ENCODE measurements at regions not wholly inside any gene's neighbourhood (a gene's known extent, or its start where the extent isn't known, plus 50 kb on each side); places are given as distances from the start of the nearest gene placed in this dataset.
A peak's percentile ranks its signal among the peaks of the same experiment; 100 is the strongest.
"Not testable (repeated sequence)": the region's sequence is repeated elsewhere in the genome, so short reads cannot be mapped to it uniquely, and the experiment has no call there.

GRCh38 chr6:168369786-168370185, 50.2 kb upstream of the DACT2 start:
- DNase-seq = no peak

DNA sequence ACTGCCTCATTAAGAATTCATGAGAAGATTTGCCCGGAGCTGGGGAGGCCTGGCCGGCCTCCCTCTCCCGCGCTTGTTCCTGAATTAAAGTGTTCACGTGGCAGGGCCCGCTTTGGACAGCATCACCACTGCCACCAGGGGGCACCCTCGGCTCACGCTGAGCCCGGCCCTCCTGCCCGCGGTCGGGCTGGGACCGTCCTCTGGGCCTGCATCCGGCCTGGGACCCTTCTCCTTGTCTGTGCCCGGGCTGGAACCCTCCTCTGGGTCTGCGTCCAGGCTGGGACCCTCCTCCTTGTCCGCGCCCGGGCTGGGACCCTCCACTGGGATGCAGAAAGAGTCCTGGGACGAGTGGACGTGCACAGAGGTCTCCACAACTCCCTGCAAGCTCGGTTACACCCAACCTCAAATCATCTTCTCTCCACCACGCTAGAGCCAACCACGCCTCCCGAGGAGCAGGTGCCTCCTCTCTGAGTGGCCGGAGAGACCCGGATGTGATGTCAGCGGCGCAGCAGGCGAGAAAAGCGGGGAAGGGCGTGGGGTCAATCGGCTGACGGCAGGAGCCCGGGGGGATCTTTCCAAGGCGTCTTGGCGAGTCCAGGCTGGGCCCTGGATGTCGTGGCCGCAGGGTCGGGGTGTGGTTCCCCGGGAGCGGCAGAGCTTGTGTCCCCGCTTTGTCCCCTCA, 50.9 kb upstream of the DACT2 start:
- DNase-seq = peak; percentile 14

- no peak for DNase-seq
These were observed 51.6 kb upstream of the DACT2 start for GRCh38 chr6:168371185-168371584.

DNA sequence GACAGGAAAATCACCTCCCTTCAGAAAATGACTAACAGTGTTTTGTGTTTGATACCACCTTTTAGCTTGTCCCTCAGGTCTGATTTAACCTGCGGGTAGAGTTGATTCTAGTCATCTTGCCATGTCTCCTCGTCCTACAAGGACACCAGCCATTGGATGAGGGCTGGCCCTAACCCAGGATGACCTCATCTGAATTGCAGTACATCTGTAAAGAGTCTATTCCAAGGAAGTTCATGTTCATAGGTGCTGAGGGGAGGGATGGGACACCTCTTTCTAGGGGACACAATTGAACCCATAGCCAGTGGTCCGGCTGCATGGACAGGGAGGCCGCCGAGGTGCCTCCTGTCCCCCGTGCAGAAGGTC, 52.0 kb upstream of the DACT2 start:
- no peak for DNase-seq

- no peak for DNase-seq
These were observed 52.6 kb upstream of the DACT2 start for GRCh38 chr6:168371981-168372711.

- DNase-seq = no peak
These were observed 53.3 kb upstream of the DACT2 start for GRCh38 chr6:168372889-168373288.

DNA sequence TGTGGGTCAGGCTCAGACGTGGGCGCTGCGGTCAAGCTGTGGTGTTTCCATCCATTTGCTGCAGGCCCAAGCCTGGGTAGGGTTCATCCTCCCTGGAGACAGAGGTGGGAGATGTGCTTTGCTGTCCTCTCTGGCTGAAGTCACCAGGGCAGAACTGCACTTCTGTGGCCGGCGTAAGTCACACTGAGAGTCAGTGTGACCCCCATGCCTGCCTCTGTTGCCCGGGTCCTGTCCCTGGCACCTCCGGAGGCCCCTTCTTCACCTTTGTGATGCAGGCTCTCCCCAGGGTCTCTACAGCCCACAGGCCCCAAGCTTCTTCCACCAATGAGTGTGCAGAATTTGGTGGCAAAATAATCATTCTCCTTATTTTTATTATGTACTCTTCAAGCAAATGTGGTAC, 53.8 kb upstream of the DACT2 start:
- DNase-seq = no peak

- no peak for DNase-seq
These were observed 54.5 kb upstream of the DACT2 start for GRCh38 chr6:168374051-168374502.

DNA sequence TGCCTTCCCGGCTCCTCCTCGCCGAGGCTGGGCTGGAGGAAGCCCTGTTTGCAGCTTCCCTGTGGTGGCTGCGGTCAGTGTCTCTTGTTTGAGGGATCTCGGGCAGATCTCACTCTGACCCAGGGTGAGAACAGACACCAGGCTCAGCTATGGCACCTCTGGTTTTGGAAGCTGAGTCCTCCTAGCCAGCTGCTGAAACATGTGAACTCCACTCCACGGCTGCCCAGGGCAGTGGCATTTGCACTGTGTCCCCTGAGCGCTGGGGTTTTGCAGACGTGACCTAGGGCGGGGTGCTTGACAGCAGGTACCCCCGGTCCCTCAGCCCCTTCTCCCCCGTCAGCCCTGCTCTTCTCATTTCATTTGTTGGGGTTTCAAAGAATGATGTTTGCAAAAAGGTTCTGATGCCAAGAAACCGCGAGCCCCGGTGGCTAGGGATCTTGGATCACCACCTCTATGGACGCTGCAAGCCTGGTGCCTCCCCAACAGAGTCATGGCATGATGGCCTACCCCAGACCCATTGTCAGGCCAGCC, 55.0 kb upstream of the DACT2 start:
- DNase-seq = no peak

- DNase-seq = no peak
These were observed 56.5 kb upstream of the DACT2 start for GRCh38 chr6:168376120-168376519.

DNA sequence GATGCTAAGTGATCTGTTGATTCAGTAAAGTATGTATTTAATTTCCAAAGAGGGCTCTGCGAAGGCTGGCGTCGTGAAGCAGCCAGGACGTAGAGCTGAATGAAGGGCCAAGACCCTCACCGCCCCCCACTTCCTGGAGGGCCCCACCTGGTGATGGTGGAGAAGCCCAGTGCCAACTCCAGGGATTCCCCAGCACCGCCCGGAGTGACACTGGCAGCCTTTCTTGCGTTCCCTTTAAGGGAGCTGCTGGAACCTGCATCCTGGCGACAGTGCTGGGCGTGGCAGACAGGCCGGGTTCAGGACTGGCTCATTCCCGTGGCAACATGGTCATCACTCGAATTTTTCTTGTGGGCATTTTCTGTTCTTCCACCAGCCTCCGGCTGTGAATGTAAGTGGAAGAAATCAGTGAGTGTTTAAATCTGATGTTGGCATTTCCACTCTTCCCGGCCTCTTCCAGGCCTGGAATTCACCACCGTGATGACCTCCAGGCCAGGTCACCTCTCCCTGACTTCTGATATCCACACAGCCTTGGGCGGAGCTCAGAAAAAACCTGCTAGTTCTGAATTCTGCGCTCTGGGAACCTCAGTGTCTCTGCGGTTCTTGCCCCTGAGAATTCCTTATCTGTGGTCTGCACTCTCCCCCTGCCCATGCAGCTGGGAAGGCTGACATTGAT, 57.4 kb upstream of the DACT2 start:
- no peak for DNase-seq

DNA sequence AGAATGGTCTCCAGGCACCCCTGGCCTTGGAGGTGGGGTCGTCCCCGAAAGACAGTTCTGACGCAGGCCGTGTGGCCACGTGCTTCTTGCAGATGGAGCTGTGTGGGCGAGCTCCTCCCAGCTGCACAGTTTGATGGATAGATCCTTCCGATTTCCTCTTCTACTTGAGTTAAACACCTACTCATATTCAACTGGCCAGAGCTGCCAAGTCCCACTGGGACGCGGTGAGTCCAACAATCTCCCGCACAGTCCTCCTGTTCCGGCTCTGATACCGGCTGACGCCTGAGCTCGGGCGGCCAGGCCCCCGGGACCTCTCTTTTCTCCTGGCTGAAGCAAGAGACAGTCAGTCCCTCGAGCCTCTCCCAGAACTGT, 57.9 kb upstream of the DACT2 start:
- DNase-seq = no peak

DNA sequence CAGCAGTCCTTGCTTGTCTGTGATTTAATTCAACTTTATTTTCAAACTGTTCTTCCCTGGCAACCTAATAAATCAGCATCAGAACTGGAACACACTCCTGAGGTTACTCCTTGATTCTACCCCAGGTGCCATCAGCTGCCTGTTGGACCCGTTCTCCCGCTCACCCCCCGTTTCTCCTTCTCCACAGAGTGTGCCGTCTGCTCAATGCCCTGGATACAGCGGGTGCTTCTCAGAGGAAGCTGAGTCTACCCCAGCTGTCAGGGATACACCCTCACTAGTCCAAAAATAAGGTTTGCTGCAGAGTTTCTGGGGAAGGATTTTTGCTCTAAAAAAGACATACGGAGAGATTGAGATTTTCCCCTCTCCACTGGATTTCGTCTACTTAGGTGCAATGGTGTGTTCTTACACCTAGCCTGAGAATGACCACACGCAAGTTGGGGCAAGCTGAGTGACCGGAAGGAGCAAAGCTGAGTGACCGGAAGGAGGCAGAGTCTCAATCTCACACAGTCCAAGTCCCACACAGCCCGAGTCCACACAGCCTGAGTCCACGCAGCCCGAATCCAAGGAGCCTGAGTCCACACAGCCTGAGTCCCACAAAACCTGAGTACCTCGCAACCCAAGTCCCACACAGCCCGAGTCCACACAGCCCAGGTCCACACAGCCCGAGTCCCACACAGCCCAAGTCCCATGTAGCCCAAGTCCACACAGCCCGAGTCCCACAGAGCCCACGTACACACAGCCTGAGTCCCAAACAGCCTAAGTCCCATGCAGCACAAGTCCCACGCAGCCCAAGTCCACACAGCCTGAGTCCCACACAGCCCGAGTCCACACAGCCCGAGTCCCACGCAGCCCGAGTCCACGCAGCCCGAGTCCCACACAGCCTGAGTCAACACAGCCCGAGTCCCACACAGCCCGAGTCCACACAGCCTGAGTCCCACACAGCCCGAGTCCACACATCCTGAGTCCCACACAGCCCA, 58.6 kb upstream of the DACT2 start:
- no peak for DNase-seq

DNA sequence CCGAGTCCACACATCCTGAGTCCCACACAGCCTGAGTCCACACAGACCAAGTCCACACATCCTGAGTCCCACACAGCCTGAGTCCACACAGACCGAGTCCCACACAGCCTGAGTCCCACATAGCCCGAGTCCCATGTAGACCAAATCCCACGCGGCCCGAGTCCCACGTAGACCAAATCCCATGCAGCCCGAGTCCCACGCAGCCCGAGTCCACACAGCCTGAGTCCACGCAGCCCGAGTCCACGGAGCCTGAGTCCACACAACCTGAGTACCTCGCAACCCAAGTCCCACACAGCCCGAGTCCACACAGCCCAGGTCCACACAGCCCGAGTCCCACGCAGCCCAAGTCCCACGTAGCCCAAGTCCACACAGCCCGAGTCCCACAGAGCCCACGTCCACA, 60.0 kb upstream of the DACT2 start:
- DNase-seq = not testable (repeated sequence)

DNA sequence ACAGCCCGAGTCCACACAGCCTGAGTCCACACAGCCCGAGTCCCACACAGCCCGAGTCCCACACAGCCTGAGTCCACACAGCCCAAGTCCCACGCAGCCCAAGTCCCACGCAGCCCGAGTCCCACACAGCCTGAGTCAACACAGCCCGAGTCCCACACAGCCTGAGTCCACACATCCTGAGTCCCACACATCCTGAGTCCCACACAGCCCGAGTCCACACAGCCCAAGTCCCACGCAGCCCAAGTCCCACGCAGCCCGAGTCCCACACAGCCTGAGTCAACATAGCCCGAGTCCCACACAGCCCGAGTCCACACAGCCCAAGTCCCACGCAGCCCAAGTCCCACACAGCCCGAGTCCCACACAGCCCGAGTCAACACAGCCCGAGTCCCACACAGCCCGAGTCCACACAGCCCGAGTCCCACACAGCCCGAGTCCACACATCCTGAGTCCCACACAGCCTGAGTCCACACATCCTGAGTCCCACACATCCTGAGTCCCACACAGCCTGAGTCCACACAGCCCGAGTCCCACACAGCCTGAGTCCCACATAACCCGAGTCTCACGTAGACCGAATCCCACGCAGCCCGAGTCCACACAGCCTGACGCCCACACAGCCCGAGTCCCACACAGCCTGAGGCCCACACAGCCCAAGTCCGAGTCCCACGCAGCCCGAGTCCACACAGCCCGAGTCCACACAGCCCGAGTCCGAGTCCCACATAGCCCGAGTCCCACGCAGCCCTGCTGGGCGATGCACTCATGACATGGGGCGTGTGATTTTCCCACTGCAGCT, 60.6 kb upstream of the SMOC2 start:
- DNase-seq = not testable (repeated sequence)

DNA sequence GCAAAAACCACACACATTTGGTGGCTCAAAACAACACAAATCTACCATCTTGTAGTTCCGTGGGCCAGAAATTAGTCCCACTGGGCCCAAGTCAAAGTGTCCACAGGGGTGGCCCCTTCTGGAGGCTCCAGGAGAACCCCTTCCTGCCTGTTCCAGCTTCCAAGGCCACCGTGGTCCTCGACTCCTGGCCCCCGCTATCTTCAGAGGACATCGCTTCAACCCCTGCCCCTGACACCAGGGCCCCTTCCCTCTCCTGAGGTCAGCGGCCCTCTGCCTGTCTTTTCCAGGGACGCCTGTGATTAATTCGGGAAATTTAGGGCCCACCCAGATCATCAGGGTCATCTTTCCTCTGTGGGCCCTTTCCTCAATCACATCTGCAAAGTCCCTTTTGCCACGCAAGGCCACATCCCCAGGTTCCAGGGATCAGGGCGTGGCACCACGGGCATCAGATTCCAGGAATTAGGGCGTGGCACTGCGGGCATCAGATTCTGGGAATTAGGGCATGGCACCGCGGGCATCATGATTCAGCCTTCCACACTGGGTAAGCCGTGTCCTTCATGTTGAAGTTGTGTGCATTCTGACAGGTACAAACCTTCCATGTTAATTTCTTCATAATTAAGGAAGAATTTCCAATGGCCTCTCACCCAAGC, 59.9 kb upstream of the SMOC2 start:
- DNase-seq = no peak

DNA sequence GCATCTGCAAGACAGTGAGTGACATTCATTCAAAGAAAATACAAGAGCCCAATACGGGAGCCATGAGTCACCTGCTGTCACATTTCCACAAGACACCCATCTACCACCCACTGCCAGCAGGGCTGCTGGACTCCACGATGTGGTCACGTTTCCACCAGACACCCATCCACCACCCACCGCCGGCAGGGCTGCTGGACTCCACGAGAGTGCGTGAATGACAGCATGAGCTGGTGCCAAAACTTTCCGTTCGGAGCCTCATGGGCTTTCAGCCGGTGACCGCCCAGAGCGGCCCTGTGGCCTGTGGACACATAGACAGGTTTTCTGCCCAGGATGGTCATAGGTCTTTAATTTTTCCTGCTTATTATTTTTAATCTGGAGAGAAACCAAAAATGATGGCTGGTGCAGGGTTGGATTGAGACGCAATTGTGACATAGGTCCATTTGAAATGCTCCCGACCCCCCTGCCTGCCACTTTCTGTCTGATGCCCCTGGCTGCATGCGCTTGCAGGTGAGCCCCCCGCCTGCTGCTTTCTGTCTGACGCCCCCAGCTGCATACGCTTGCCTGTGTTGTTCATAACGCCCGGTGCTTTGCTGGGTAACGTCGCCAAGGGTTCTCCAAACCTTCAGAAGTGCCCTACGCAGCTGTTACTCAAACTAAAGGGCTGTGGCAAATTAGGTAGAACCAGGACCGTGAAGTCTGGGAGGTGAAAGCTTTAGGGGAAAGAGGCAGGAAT, 59.1 kb upstream of the SMOC2 start:
- no peak for DNase-seq

DNA sequence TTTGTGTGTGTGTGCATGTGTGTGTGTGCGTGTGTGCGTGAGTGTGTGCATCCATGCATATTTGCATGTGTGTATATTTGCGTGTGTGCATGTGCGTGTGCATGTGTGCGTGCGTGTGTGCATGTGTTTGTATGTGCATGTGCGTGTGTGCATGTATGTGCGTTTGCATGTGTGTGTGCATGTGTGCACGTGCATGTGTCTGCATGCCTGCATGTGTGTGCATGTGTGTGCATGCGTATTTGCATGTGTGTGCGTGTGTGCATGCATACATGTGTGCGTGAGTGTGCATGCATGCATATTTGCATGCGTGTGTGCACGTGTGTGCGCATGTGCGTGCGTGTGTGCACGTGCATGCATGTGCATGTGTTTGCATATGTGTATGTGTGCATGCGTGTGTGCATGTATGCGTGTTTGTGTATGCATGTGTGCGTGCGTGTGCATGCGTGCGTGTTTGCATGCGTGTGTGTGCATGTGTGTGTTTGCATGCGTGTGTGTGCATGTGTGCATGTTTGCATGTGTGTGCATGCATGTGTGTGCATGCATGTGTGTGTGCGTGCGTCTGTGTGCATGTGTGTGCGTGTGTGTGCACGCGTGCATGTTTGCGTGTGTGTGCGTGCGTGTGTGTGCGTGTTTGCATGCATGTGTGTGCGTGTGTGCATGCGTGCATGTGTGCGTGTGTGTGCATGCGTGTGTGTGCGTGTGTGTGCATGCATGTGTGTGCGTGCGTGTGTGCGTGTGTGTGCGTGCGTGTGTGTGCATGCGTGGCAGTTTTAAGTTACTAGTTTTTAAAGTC, 57.7 kb upstream of the SMOC2 start:
- no peak for DNase-seq
